ENCODE measurements at regions not wholly inside any gene's neighbourhood (a gene's known extent, or its start where the extent isn't known, plus 50 kb on each side); places are given as distances from the start of the nearest gene placed in this dataset.

DNA sequence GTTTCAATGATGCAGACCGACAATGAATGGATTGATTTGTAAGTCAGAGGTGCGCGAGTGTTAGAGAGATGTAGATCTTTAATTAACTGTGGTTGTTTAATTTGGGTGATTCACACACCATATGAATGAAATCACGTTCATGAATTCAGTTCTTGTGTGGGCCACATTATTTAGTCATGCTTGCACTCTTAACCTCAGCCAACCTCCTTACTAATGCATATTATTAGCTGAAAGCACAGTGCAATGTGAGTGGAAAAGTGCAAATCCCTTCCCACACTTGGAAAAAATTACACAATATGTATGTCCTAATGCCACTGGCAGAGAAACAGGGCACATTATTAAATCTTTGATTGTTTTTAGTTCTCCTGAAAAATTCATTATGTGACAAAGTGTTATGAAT is 512.5 kb downstream of the BCKDHB start:
- Histone ChIP-seq H4K20me1 (replicated peaks in 1 of 2; ENCODE audit: control insufficient read depth in 1 of 2, insufficient read depth in 2 of 2, low read length in 2 of 2) (no peaks in the 10 kb centered on the region), H3K18ac (ENCODE audit: extremely low read depth, low read length) (no peak overlapping the region), H3K79me1 (ENCODE audit: low read depth, low read length) (no peaks in the 10 kb centered on the region), H3K4me3 (ENCODE audit: extremely low read depth in 1 of 4, insufficient read depth in 2 of 4, low read depth in 3 of 4, low read length in 4 of 4) (no peak overlapping the region), H4K8ac (ENCODE audit: extremely low read depth, insufficient read depth, low read length) (no peak overlapping the region), H3K4me2 (ENCODE audit: insufficient read depth in 1 of 2, low read depth in 2 of 2, low read length in 2 of 2) (no peak overlapping the region), H3K56ac (replicated peaks; ENCODE audit: insufficient read length, low read depth, low read length) (no peak overlapping the region), H2BK5ac (ENCODE audit: low read depth, low read length) (no peak overlapping the region), H3K79me2 (ENCODE audit: control insufficient read depth in 1 of 2, insufficient read depth in 2 of 2, low read length in 2 of 2) (no peaks in the 10 kb centered on the region), H3K36me3 (ENCODE audit: control insufficient read depth in 2 of 4, insufficient read depth in 4 of 4, low read length in 3 of 4) (no peaks in the 10 kb centered on the region), H3K4ac (replicated peaks; ENCODE audit: insufficient read length, low read depth, low read length) (no peak overlapping the region), H2AFZ (ENCODE audit: low read length) (no peak overlapping the region), H3K4me1 (replicated peaks in 1 of 4; ENCODE audit: control insufficient read depth in 3 of 4, insufficient read depth in 4 of 4, low read length in 3 of 4) (no peaks in the 10 kb centered on the region), H4K91ac (replicated peaks; ENCODE audit: insufficient read length, low read length) (no peak overlapping the region), H2BK120ac (replicated peaks; ENCODE audit: low read depth, low read length) (no peak overlapping the region), H3K9ac (replicated peaks in 1 of 4; ENCODE audit: extremely low read depth in 1 of 4, low read depth in 3 of 4, low read length in 3 of 4) (no peak overlapping the region), H3K14ac (ENCODE audit: insufficient read length) (no peak overlapping the region), H3K27me3 (replicated peaks in 1 of 4; ENCODE audit: control insufficient read depth in 3 of 4, extremely low read depth in 1 of 4, insufficient read depth in 3 of 4, low read length in 3 of 4) (no peaks in the 10 kb centered on the region), H3K27ac (ENCODE audit: low read depth, low read length) (no peak overlapping the region), H3K23me2 (ENCODE audit: low read depth, low read length) (no peaks in the 10 kb centered on the region), H3K9me3 (ENCODE audit: insufficient read depth in 2 of 2, low read depth in 1 of 2, low read length in 1 of 2) (no peaks in the 10 kb centered on the region), H2AK5ac (ENCODE audit: low read depth, low read length) (no peak overlapping the region), H2BK12ac (ENCODE audit: low read depth, low read length) (no peak overlapping the region), H2BK15ac (ENCODE audit: low read length) (no peak overlapping the region), H4K5ac (ENCODE audit: insufficient read length, low read depth, low read length) (no peak overlapping the region), H3K23ac (ENCODE audit: insufficient read length) (no peak overlapping the region), H2BK20ac (ENCODE audit: low read length) (no peak overlapping the region)
- ChIA-PET POLR2A (ENCODE audit: partially characterized antibody) (no interaction called here), CTCF (ENCODE audit: partially characterized antibody) (interaction anchor here (0.6 kb wide), 1 partner anchor 161 kb away, joined by 3 read pairs; no protein-coding TSS in a partner anchor)
- no peak for DNase-seq (ENCODE audit: low read depth in 1 of 2, low spot score in 2 of 2)
- no peak for FAIRE-seq
- WGBS, 2 experiments (ENCODE audit: extremely low coverage in 1 of 2, insufficient coverage in 1 of 2, insufficient read length in 1 of 2, insufficient replicate concordance in 2 of 2, low coverage in 1 of 2, low lambda C conversion rate in 2 of 2, missing lambda C conversion rate in 1 of 2): 92% methylated on average over 4 of the region's 4 CpGs; no CpG with 5 or more reads in 1 of the 2 experiments
- TF ChIP-seq SP1 (IDR thresholded peaks at IDR 0.05; ENCODE audit: low read depth, low read length): no peak
- TF ChIP-seq HDAC2 (IDR thresholded peaks at IDR 0.05; ENCODE audit: borderline replicate concordance in 1 of 2, low read depth in 2 of 2, low read length in 2 of 2): no peak
- TF ChIP-seq GABPA (IDR thresholded peaks at IDR 0.05; ENCODE audit: borderline replicate concordance, insufficient read depth, low read length): no peak
- no peak for TF ChIP-seq YY1 (IDR thresholded peaks at IDR 0.05; ENCODE audit: low read depth, low read length)
- TF ChIP-seq SAP30 (IDR thresholded peaks at IDR 0.05; ENCODE audit: insufficient read depth, insufficient replicate concordance, low read length): no peak
- no peak for TF ChIP-seq EGR1 (IDR thresholded peaks at IDR 0.05; ENCODE audit: borderline replicate concordance, low read depth, low read length)
- TF ChIP-seq EP300 (IDR thresholded peaks at IDR 0.05; ENCODE audit: borderline replicate concordance in 1 of 2, low read depth in 2 of 2, low read length in 2 of 2): no peak
- no peak for TF ChIP-seq BACH1 (IDR thresholded peaks at IDR 0.05; ENCODE audit: low read length)
- no peak for TF ChIP-seq POLR2AphosphoS5 (IDR thresholded peaks at IDR 0.05; ENCODE audit: low read depth, low read length)
- TF ChIP-seq, protein P1, sequence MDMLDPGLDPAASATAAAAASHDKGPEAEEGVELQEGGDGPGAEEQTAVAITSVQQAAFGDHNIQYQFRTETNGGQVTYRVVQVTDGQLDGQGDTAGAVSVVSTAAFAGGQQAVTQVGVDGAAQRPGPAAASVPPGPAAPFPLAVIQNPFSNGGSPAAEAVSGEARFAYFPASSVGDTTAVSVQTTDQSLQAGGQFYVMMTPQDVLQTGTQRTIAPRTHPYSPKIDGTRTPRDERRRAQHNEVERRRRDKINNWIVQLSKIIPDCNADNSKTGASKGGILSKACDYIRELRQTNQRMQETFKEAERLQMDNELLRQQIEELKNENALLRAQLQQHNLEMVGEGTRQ (IDR thresholded peaks at IDR 0.05; ENCODE audit: low read length): no peak
- no peak for TF ChIP-seq KDM1A (IDR thresholded peaks at IDR 0.05; ENCODE audit: borderline replicate concordance, low read length)
- TF ChIP-seq CBX5 (IDR thresholded peaks at IDR 0.05; ENCODE audit: low read depth, low read length): no peak
- TF ChIP-seq TAF7 (optimal IDR thresholded peaks at IDR 0.05; ENCODE audit: borderline replicate concordance, low read depth, low read length): no peak
- TF ChIP-seq RBBP5 (IDR thresholded peaks at IDR 0.05; ENCODE audit: borderline replicate concordance, low read depth, low read length): no peak

Measured in H1 (cell line).